OCI-LY1 (cell line): ENCODE measurements at regions not wholly inside any gene's neighbourhood (a gene's known extent, or its start where the extent isn't known, plus 50 kb on each side); places are given as distances from the start of the nearest gene placed in this dataset.

Experiments
- CTCF ChIP-seq: fragments of 200-600 bp; sonication (generic), shearing (Covaris generic); IDR thresholded peaks from 2 replicates; pipeline ENCODE4 v1.5.1; 2017; ENCODE audit warnings: mild to moderate bottlenecking, antibody characterized with exemption, low read length, moderate library complexity, mixed read lengths
- EZH2 ChIP-seq: fragments of 200-600 bp; sonication (generic), shearing (Covaris generic); IDR thresholded peaks from 2 replicates; pipeline ENCODE4 v1.8.0; 2017; ENCODE audit warnings: borderline replicate concordance, mixed run types, mild to moderate bottlenecking, antibody characterized with exemption, low read length, moderate library complexity, mixed read lengths

- TF ChIP-seq CTCF = no peak
- TF ChIP-seq EZH2 = no peak
Observed at GRCh38 chr17:77608431-77608830, 350.1 kb upstream of the TNRC6C start.
